HuH-7 (cell line): ENCODE measurements at regions not wholly inside any gene's neighbourhood (a gene's known extent, or its start where the extent isn't known, plus 50 kb on each side); places are given as distances from the start of the nearest gene placed in this dataset.
"Not testable (repeated sequence)": the region's sequence is repeated elsewhere in the genome, so short reads cannot be mapped to it uniquely, and the experiment has no call there.

Experiments
- DNase-seq: peaks from one replicate; pipeline ENCODE4 v3.0.0; 2011; ENCODE audit warnings: low spot score

GRCh38 chr4:187789078-187789477 is 206.5 kb upstream of the ZFP42 start:
- no peak for DNase-seq

GRCh38 chr4:187795737-187796136 is 199.8 kb upstream of the ZFP42 start:
- DNase-seq: no peak

DNA sequence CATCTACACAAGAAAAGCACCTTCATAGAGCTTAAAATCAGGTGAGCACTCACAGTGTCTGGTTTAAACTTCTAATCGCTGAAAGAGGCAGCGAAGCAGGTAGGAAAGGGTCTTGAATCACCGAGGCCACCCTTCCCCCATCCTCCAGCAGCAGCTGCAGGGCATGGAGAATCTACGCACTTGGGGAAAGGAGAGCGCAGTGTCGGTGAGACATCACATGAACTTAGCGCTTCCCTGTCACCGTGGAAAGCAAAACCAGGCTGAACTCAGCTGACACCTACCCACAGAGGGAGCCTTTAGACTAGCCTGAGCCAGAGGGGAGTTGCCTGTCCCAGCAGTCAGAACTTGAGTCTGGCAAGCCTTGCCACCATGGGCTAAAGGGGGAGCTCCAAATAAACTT is 197.2 kb upstream of the ZFP42 start:
- no peak for DNase-seq

- no peak for DNase-seq
These were observed 195.8 kb upstream of the ZFP42 start for GRCh38 chr4:187799735-187800134.

GRCh38 chr4:187811591-187811990 is 184.0 kb upstream of the ZFP42 start:
- no peak for DNase-seq

DNA sequence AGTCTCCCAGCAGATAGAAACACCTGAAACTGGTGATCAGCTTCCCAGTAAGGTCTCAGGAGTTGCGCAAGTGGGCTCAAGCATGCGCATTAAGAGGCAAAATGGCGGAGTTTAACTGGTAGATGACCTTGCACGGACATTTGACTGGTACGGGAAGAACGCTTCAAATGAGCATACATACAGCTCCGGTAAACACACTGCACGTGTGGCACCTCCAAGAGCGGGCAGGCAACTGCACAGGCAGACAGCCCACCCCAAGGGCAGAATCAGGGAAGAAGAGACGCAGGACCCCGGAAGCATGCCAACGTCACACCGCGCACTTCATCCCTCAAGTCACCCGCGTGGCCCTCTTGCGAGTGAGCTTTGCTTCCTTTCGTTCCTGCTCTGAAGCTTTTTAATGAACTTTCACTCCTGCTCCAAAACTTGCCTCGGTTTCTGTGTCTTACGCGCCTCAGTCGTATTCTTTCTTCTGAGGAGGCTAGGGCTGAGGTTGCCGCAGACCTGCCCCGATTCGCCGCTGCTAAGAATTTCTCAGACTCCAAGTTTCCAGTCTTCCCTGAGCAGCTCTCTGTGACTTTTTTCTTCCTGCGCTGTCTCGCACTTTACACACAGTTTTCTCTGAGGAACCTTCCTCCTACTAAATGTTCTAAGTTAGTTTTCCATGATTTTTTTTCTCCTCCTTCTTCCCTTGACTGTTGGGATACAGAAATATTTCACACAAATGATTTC is 180.7 kb upstream of the ZFP42 start:
- no peak for DNase-seq

DNA sequence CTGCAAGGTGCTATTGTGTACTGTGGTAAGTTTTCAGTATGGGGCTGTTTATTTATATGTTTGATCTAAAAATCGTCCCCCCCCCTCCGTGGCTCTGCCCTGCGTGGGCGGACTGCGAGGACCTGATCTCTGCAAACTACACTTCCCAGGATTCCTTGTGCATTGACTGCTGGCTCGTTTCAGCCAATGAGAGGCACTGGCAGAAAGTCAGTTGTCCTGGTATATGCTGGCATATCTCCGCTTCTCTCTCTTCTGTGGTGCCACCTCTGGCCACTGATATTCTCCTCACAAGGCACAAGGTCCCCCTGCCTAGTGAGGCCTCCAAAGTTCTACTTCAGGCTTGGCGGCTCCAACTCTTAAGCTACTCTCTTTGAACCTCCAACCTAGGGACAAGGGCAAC is 168.8 kb upstream of the ZFP42 start:
- DNase-seq: no peak

GRCh38 chr4:187827631-187828030 is 167.9 kb upstream of the ZFP42 start:
- no peak for DNase-seq

GRCh38 chr4:187839765-187840164 is 155.8 kb upstream of the ZFP42 start:
- no peak for DNase-seq

- DNase-seq: no peak
These were observed 154.8 kb upstream of the ZFP42 start for GRCh38 chr4:187840814-187841213.

DNA sequence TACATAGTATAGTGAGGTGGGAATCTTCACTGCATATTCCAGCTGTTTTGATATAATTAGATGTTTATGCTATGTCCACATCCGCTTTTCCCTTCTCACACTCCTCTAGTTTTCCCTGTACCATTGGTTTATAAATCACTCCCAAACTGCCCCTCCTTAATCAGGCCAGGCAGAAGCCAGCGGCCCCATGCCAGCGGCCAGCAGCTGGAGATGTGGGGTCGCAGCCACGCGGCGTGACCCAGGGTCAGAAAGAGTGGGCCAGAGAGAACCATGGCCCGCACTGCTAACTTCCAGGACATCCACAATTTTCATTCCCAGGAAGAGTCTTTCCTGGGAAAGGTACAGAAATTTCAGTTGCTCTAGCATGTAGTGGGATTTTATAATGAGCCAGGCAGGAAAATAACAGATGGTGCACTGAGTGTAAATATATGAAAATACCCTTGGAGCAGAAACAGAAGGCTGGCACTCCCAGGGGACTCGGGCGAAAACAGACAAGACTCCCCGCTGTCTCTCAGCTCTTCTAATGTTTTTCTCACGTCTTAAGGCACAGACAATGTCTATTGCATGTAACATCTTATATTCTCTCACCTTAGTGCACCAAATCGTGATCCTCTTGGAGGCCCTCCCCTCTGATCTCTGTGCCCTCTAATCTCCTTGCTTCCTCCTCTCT is 145.9 kb upstream of the ZFP42 start:
- no peak for DNase-seq

GRCh38 chr4:187865914-187866313 is 129.7 kb upstream of the ZFP42 start:
- no peak for DNase-seq

DNA sequence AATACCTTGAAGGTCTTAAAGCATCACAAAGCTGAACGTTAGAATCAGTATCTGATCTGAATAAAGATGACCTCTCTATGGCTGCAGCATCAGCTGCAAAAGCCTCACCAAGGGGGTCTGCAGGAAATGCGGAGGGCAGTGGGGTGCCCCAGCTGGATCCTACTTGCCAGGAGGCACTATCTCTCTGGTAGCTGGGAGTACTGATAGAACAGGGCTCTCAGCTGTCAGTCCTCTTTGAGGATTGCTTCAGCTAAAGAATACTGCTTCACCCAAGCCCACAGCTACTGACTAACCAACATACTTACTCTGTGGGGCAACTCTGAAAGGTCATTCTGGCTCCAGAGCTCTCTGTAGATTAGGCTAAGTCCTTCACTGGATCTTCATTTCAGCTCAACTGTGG is 112.5 kb upstream of the ZFP42 start:
- no peak for DNase-seq

GRCh38 chr4:187883836-187884475 is 111.6 kb upstream of the ZFP42 start:
- no peak for DNase-seq

- no peak for DNase-seq
These were observed 107.7 kb upstream of the ZFP42 start for GRCh38 chr4:187887906-187888305.

DNA sequence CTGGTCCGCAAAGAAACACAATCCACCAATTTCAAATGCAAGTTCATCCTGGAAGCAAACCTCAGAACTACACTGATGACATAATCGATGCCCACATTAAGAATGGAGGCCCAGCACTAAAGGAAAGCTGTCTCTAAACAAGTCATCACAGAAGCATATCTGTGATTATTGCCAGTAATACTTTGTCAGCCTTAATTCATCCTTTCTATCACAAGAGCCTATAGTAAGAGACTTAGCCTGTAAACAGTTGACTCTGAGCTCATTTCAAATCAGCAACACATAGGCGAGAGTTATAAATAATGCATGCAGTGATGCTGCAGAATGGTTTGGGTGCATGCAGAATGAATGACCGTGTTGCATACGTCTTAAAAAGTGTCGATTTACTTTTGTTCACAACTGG is 105.9 kb upstream of the ZFP42 start:
- no peak for DNase-seq

- DNase-seq: no peak
These were observed 102.2 kb upstream of the ZFP42 start for GRCh38 chr4:187893418-187893817.

DNA sequence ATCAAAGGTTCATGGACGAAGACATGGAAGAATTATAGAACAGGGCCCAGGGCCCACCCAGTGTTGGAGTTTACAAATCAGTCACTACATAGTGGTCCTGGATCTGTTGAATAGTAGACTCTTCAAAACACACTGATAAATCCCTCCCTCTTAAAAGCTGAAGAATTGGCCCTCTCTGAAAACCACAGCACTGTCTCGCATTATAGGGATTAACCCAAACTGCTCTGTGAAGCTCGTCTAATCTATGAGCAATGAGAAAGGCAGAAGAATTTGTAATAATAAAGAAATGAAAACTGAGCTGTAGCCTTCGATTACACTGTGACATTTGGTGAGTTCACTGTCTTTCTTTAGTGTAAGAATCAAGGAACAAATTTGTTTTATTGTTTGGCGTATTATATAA is 92.5 kb upstream of the ZFP42 start:
- DNase-seq: no peak

DNA sequence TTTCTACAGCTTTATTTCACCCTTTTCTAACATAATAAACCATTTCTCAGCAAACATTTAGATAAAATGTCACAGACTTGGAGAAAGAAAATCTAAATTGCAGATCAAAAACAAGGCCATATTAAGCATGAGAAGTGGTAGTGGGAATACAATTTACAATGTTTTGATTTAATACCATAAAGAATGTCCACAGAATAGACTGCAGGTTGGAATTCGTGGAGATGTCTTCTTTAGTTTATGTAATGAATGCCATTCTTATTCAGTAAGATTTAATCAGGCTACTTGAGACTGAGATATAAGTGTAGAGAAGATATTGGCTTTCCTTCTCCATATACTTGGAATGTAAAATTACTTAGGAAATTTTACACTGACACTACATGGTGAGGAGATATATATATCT is 91.9 kb upstream of the ZFP42 start:
- no peak for DNase-seq

DNA sequence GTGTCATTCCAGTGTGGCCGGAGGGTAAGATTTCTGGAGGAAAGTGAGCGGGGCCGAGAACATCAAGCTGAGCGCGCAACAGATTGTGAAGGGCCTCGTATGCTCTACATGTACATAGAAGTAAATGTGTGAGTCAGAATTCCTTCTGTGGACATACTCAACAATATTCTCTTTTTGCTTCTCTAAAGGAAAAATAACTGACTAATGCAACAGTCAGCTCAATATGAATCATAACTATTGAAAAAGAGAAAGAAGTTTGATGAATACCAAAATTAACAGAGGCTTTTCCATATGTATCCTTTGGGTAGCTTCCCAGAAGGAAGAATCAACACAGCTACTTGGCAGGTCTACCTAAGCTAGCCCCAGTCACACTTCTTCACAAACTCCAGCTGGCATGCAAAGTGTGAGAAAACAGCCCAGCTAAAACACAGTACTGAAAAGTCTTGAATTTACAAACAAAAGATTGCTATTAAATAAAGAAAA is 87.5 kb upstream of the ZFP42 start:
- no peak for DNase-seq

DNA sequence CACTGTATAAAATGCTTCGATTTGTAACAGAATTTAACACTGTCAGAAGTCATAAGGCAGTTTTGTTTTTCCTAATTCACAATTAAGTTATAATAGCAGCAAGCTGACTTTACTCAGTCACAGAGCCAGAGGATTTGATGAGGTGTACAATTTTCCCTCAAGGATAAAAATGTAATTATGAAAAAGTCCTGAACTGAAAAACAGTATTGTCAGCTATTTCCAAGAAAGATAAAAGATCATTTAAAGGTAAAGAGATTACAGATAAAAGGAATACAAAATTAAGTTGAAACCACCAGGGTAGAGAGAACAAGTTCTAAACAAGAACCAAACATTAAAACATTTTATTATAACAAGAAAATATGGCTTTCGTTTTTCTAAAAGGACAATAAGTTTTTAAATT is 86.8 kb upstream of the ZFP42 start:
- no peak for DNase-seq

- DNase-seq: no peak
These were observed 84.8 kb upstream of the ZFP42 start for GRCh38 chr4:187910741-187911140.

- DNase-seq: not testable (repeated sequence)
These were observed 80.2 kb upstream of the ZFP42 start for GRCh38 chr4:187915406-187915805.
